ENCODE measurements at regions not wholly inside any gene's neighbourhood (a gene's known extent, or its start where the extent isn't known, plus 50 kb on each side); places are given as distances from the start of the nearest gene placed in this dataset.

DNA sequence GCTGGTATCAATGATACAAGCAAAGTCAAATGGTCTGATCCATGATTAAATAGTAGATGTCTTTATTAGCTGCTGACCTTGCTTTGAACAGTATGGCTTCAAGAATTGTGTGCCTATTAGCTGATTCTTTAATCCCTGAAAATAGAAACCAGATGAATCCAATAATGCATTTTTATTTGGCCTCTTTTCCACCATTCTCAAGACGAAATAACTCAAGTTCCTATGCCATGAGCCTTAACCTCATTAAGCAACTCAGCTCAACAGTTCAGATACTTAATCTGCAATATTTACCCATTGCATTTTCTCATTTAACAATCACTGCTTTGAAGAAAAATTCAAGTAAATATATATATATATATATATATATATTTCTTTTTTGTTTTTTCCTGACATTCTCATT lies 588.6 kb upstream of the MEF2C start:
- TF ChIP-seq POLR2AphosphoS5 (IDR thresholded peaks at IDR 0.05) (no peak), POLR2A (IDR thresholded peaks at IDR 0.05) (no peak)
- TF ChIP-seq, protein P1, sequence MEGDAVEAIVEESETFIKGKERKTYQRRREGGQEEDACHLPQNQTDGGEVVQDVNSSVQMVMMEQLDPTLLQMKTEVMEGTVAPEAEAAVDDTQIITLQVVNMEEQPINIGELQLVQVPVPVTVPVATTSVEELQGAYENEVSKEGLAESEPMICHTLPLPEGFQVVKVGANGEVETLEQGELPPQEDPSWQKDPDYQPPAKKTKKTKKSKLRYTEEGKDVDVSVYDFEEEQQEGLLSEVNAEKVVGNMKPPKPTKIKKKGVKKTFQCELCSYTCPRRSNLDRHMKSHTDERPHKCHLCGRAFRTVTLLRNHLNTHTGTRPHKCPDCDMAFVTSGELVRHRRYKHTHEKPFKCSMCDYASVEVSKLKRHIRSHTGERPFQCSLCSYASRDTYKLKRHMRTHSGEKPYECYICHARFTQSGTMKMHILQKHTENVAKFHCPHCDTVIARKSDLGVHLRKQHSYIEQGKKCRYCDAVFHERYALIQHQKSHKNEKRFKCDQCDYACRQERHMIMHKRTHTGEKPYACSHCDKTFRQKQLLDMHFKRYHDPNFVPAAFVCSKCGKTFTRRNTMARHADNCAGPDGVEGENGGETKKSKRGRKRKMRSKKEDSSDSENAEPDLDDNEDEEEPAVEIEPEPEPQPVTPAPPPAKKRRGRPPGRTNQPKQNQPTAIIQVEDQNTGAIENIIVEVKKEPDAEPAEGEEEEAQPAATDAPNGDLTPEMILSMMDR (IDR thresholded peaks at IDR 0.05): no peak

Data from stomach (tissue), 4 donors.